Endothelial cell (in vitro differentiated cells): ENCODE measurements at regions not wholly inside any gene's neighbourhood (a gene's known extent, or its start where the extent isn't known, plus 50 kb on each side); places are given as distances from the start of the nearest gene placed in this dataset.

ENCODE experiments used
- DNase-seq: peaks from one replicate; pipeline ENCODE4 v3.0.0; 2021; ENCODE audit warnings: low spot score
- H3K27ac Mint-ChIP-seq: one replicate; pipeline ENCODE4 v1.8.0; 2021; ENCODE audit warnings: mixed read lengths, inconsistent platforms; ENCODE audit not compliant: unreplicated experiment
- H3K27me3 Mint-ChIP-seq: one replicate; pipeline ENCODE4 v1.8.0; 2021; ENCODE audit warnings: mild to moderate bottlenecking, moderate library complexity, mixed read lengths, inconsistent platforms; ENCODE audit not compliant: unreplicated experiment
- H3K36me3 Mint-ChIP-seq: one replicate; pipeline ENCODE4 v1.8.0; 2021; ENCODE audit warnings: mild to moderate bottlenecking, low read depth, mixed read lengths, inconsistent platforms; ENCODE audit not compliant: unreplicated experiment
- H3K4me1 Mint-ChIP-seq: one replicate; pipeline ENCODE4 v1.8.0; 2021; ENCODE audit warnings: mild to moderate bottlenecking, mixed read lengths, inconsistent platforms; ENCODE audit not compliant: unreplicated experiment
- H3K4me3 Mint-ChIP-seq: one replicate; pipeline ENCODE4 v1.8.0; 2021; ENCODE audit warnings: mild to moderate bottlenecking, mixed read lengths, inconsistent platforms; ENCODE audit not compliant: unreplicated experiment
- H3K9me3 Mint-ChIP-seq: one replicate; pipeline ENCODE4 v1.8.0; 2021; ENCODE audit warnings: mixed read lengths, inconsistent platforms; ENCODE audit not compliant: unreplicated experiment
- CTCF ChIP-seq: fragments of 200-600 bp; sonication (generic); IDR thresholded peaks from one replicate; pipeline ENCODE4 v1.5.0; 2021; ENCODE audit warnings: antibody characterized with exemption; ENCODE audit not compliant: unreplicated experiment

- Mint-ChIP-seq H3K36me3 (peaks cover 9% of the 10 kb centered on the region), H3K9me3 (no peaks in the 10 kb centered on the region), H3K4me3 (no peak overlapping the region), H3K4me1 (peaks cover 7% of the 10 kb centered on the region), H3K27ac (no peak overlapping the region), H3K27me3 (peaks cover 6% of the 10 kb centered on the region)
- no peak for TF ChIP-seq CTCF
- DNase-seq, result no peak
Observed at GRCh38 chr20:19847383-19847782, 89.3 kb downstream of the RIN2 start.

- Mint-ChIP-seq H3K27ac (no peak overlapping the region), H3K36me3 (no peaks in the 10 kb centered on the region), H3K27me3 (peaks cover 3% of the 10 kb centered on the region), H3K4me3 (no peak overlapping the region), H3K9me3 (no peaks in the 10 kb centered on the region), H3K4me1 (peaks cover 7% of the 10 kb centered on the region)
- no peak for DNase-seq
- TF ChIP-seq CTCF, result no peak
Observed at GRCh38 chr20:19849341-19850197, 91.5 kb downstream of the RIN2 start.

GRCh38 chr20:19850198-19850533 lies 92.1 kb downstream of the RIN2 start:
- Mint-ChIP-seq H3K4me1 (peaks cover 7% of the 10 kb centered on the region), H3K27me3 (peaks cover 3% of the 10 kb centered on the region), H3K36me3 (no peaks in the 10 kb centered on the region), H3K4me3 (no peak overlapping the region), H3K9me3 (no peaks in the 10 kb centered on the region), H3K27ac (no peak overlapping the region)
- DNase-seq, result no peak
- no peak for TF ChIP-seq CTCF

GRCh38 chr20:19851861-19852260 lies 93.8 kb downstream of the RIN2 start:
- Mint-ChIP-seq H3K4me3 (no peak overlapping the region), H3K27me3 (peaks cover 3% of the 10 kb centered on the region), H3K9me3 (no peaks in the 10 kb centered on the region), H3K36me3 (peaks cover 3% of the 10 kb centered on the region), H3K4me1 (peaks cover 7% of the 10 kb centered on the region), H3K27ac (no peak overlapping the region)
- TF ChIP-seq CTCF, result no peak
- DNase-seq, result no peak

GRCh38 chr20:19855416-19855815 lies 97.4 kb downstream of the RIN2 start:
- H3K4me3 Mint-ChIP-seq, result no peak overlapping the region
- H3K9me3 Mint-ChIP-seq, result no peaks in the 10 kb centered on the region
- peak overlapping the region; percentile 15 for H3K27ac Mint-ChIP-seq
- TF ChIP-seq CTCF, result no peak
- peaks cover 3% of the 10 kb centered on the region for H3K36me3 Mint-ChIP-seq
- DNase-seq, result no peak
- H3K4me1 Mint-ChIP-seq, result no peaks in the 10 kb centered on the region
- H3K27me3 Mint-ChIP-seq, result peaks cover 3% of the 10 kb centered on the region
